IMR-90 (cell line): ENCODE measurements at regions not wholly inside any gene's neighbourhood (a gene's known extent, or its start where the extent isn't known, plus 50 kb on each side); places are given as distances from the start of the nearest gene placed in this dataset.

ENCODE experiments used
- ATAC-seq: fragments of 200-7000 bp; cut with Tn5 transposase; 2 replicates; pipeline ENCODE4 v1.9.1; 2020; ENCODE audit warnings: low read depth, mild to moderate bottlenecking, moderate library complexity
- BruUV-seq: library from RNA; stranded (reverse); fragments of 400-500 nt; replicated peaks from 2 replicates; lab custom pipeline; 2021; lab: Mats Ljungman, UMichigan
- CTCF ChIA-PET: fragments of 300-600 bp; formaldehyde crosslinking; extraction: SDS; loops from one replicate; lab custom pipeline; 2021; ENCODE audit warnings: antibody characterized with exemption; lab: Yijun Ruan, JAX
- POLR2A ChIA-PET: fragments of 300-600 bp; sonication (Branson Sonifier 250); formaldehyde crosslinking; loops from one replicate; lab custom pipeline; 2022; ENCODE audit warnings: antibody characterized with exemption; ENCODE audit not compliant: unreplicated experiment; lab: Charles Lee
- DNase-seq: peaks from one replicate; pipeline ENCODE4 v3.0.0; 2013
- H2AFZ ChIP-seq: replicated peaks from 2 replicates; pipeline ENCODE3; 2013; ENCODE audit warnings: low read length, mild to moderate bottlenecking; ENCODE audit not compliant: poor library complexity
- H2AK5ac ChIP-seq: 2 replicates; pipeline ENCODE4 v1.6.1; 2013; ENCODE audit warnings: low read depth, low read length, inconsistent platforms
- H2AK9ac ChIP-seq: replicated peaks from 2 replicates; pipeline ENCODE3; 2013; ENCODE audit warnings: mild to moderate bottlenecking, low read depth, low read length, moderate library complexity; ENCODE audit not compliant: poor library complexity
- H2BK120ac ChIP-seq: 2 replicates; pipeline ENCODE4 v1.6.1; 2013; ENCODE audit warnings: low read depth, low read length, inconsistent platforms
- H2BK15ac ChIP-seq: 3 replicates; pipeline ENCODE4 v1.6.1; 2013; ENCODE audit warnings: low read depth, low read length, inconsistent platforms
- H2BK20ac ChIP-seq: 2 replicates; pipeline ENCODE4 v1.6.1; 2013; ENCODE audit warnings: low read depth, mild to moderate bottlenecking, inconsistent platforms, low read length, moderate library complexity
- H2BK5ac ChIP-seq: 2 replicates; pipeline ENCODE4 v1.6.1; 2013; ENCODE audit warnings: mild to moderate bottlenecking, low read depth, low read length, inconsistent platforms; ENCODE audit not compliant: poor library complexity, severe bottlenecking
- H3K14ac ChIP-seq: replicated peaks from 2 replicates; pipeline ENCODE4 v1.6.1; 2013; ENCODE audit warnings: low read depth, low read length, inconsistent platforms
- H3K18ac ChIP-seq: 2 replicates; pipeline ENCODE4 v1.6.1; 2013; ENCODE audit warnings: low read depth, low read length, control low read depth
- H3K23ac ChIP-seq: 2 replicates; pipeline ENCODE4 v1.6.1; 2013; ENCODE audit warnings: low read depth, low read length, inconsistent platforms
- H3K27ac ChIP-seq: 2 replicates; pipeline ENCODE4 v1.5.1; 2013; ENCODE audit warnings: mild to moderate bottlenecking, control low read depth, low read length; ENCODE audit not compliant: insufficient read depth
- H3K27me3 ChIP-seq: 2 replicates; pipeline ENCODE4 v1.6.1; 2013; ENCODE audit warnings: low read length; ENCODE audit not compliant: control insufficient read depth, insufficient read depth
- H3K36me3 ChIP-seq: 2 replicates; pipeline ENCODE4 v1.6.1; 2013; ENCODE audit warnings: low read length, mixed read lengths; ENCODE audit not compliant: control insufficient read depth, insufficient read depth
- H3K4ac ChIP-seq: 2 replicates; pipeline ENCODE4 v1.6.1; 2013; ENCODE audit warnings: low read depth, low read length, inconsistent platforms
- H3K4me1 ChIP-seq: 2 replicates; pipeline ENCODE4 v1.6.1; 2013; ENCODE audit warnings: low read length, mixed read lengths; ENCODE audit not compliant: control insufficient read depth, insufficient read depth
- H3K4me2 ChIP-seq: 2 replicates; pipeline ENCODE4 v1.6.1; 2013; ENCODE audit warnings: low read depth, mild to moderate bottlenecking, control low read depth, low read length, moderate library complexity
- H3K4me3 ChIP-seq: 2 replicates; pipeline ENCODE4 v1.5.1; 2013; ENCODE audit warnings: low read depth, mild to moderate bottlenecking, control low read depth, low read length, moderate library complexity; ENCODE audit not compliant: insufficient read depth
- H3K56ac ChIP-seq: 2 replicates; pipeline ENCODE4 v1.6.1; 2013; ENCODE audit warnings: low read length, inconsistent platforms; ENCODE audit not compliant: insufficient read depth; ENCODE audit errors: extremely low read depth
- H3K79me1 ChIP-seq, 2 experiments: 2 replicates each; pipeline ENCODE4 v1.6.1; 2013; ENCODE audit warnings: low read length in 2 of 2, inconsistent platforms in 1 of 2, low read depth in 1 of 2
- H3K9ac ChIP-seq: 2 replicates; pipeline ENCODE4 v1.6.1; 2013; ENCODE audit warnings: low read depth, low read length, control low read depth
- H3K9me1 ChIP-seq: 2 replicates; pipeline ENCODE4 v1.6.1; 2013; ENCODE audit warnings: low read length, inconsistent platforms; ENCODE audit not compliant: insufficient read depth
- H3K9me3 ChIP-seq: 2 replicates; pipeline ENCODE4 v1.6.1; 2013; ENCODE audit warnings: low read length; ENCODE audit not compliant: control insufficient read depth, insufficient read depth
- H4K20me1 ChIP-seq: 2 replicates; pipeline ENCODE4 v1.6.1; 2013; ENCODE audit warnings: low read length, inconsistent platforms; ENCODE audit not compliant: insufficient read depth
- H4K5ac ChIP-seq: 2 replicates; pipeline ENCODE4 v1.6.1; 2013; ENCODE audit warnings: mild to moderate bottlenecking, low read depth, low read length, control low read depth
- H4K8ac ChIP-seq, 2 experiments: 2 replicates each; pipeline ENCODE4 v1.6.1; 2013; ENCODE audit warnings: low read depth in 2 of 2, low read length in 2 of 2, control low read depth in 1 of 2, inconsistent platforms in 1 of 2
- H4K91ac ChIP-seq: 2 replicates; pipeline ENCODE4 v1.6.1; 2013; ENCODE audit warnings: low read depth, low read length, inconsistent platforms; ENCODE audit not compliant: insufficient read depth
- BHLHE40 ChIP-seq: fragments of 150-350 bp; IDR thresholded peaks from 2 replicates; pipeline ENCODE4 v1.6.1; 2016; ENCODE audit warnings: mild to moderate bottlenecking, low read depth, low read length
- CEBPB ChIP-seq: IDR thresholded peaks from 2 replicates; pipeline ENCODE4 v1.6.1; 2012; ENCODE audit warnings: low read depth, low read length, improper control_type of control experiment
- CHD1 ChIP-seq: IDR thresholded peaks from 2 replicates; pipeline ENCODE4 v1.6.1; 2012; ENCODE audit warnings: low read depth, low read length, improper control_type of control experiment
- CTCF ChIP-seq: conservative IDR thresholded peaks from 2 replicates; pipeline ENCODE4 v1.5.1; 2012; ENCODE audit warnings: mild to moderate bottlenecking, low read depth, low read length, improper control_type of control experiment
- ELK1 ChIP-seq: fragments of 150-350 bp; IDR thresholded peaks from 2 replicates; pipeline ENCODE4 v1.6.1; 2016; ENCODE audit warnings: low read depth, mild to moderate bottlenecking, low read length, moderate library complexity, borderline replicate concordance
- FOS ChIP-seq: fragments of 150-350 bp; IDR thresholded peaks from 2 replicates; pipeline ENCODE4 v1.6.1; 2016; ENCODE audit warnings: low read depth, low read length
- MAFK ChIP-seq: IDR thresholded peaks from 2 replicates; pipeline ENCODE4 v1.6.1; 2012; ENCODE audit warnings: low read depth, low read length, improper control_type of control experiment
- MAZ ChIP-seq: IDR thresholded peaks from 2 replicates; pipeline ENCODE4 v1.6.1; 2012; ENCODE audit warnings: low read depth, mild to moderate bottlenecking, low read length, improper control_type of control experiment, moderate library complexity, borderline replicate concordance
- MXI1 ChIP-seq: IDR thresholded peaks from 2 replicates; pipeline ENCODE4 v1.6.1; 2012; ENCODE audit warnings: low read depth, mild to moderate bottlenecking, low read length, moderate library complexity, borderline replicate concordance
- NFE2L2 ChIP-seq: fragments of 150-350 bp; IDR thresholded peaks from 2 replicates; pipeline ENCODE4 v1.6.1; 2016; ENCODE audit warnings: low read depth, mild to moderate bottlenecking, low read length
- POLR2A ChIP-seq: IDR thresholded peaks from 2 replicates; pipeline ENCODE4 v1.6.1; 2012; ENCODE audit warnings: mild to moderate bottlenecking, low read depth, low read length
- RAD21 ChIP-seq: IDR thresholded peaks from 2 replicates; pipeline ENCODE4 v1.6.1; 2012; ENCODE audit warnings: low read length, improper control_type of control experiment
- RCOR1 ChIP-seq: IDR thresholded peaks from 2 replicates; pipeline ENCODE4 v1.6.1; 2012; ENCODE audit warnings: mild to moderate bottlenecking, low read length, improper control_type of control experiment; ENCODE audit not compliant: insufficient replicate concordance
- RFX5 ChIP-seq: IDR thresholded peaks from 2 replicates; pipeline ENCODE4 v1.8.0; 2012; ENCODE audit warnings: low read depth, mild to moderate bottlenecking, low read length, moderate library complexity
- USF2 ChIP-seq: fragments of 150-350 bp; IDR thresholded peaks from 2 replicates; pipeline ENCODE4 v1.6.1; 2017; ENCODE audit warnings: mild to moderate bottlenecking, antibody characterized with exemption, low read length, low read depth
- WGBS, 2 experiments: methylation state at CpG; one replicate each; pipeline versions ENCODE4 v1.1.5 to v1.1.7; 2013; ENCODE audit warnings: missing lambda C conversion rate in 2 of 2; ENCODE audit not compliant: insufficient read length in 1 of 2; ENCODE audit errors: extremely low coverage in 2 of 2; 5-methylcytosine and 5-hydroxymethylcytosine counted together
- dilution Hi-C: fragments of 300-500 bp; cut with HindIII; formaldehyde crosslinking; loops from one replicate; pipeline ENCODE4 v1.14.3; 2018; ENCODE audit warnings: low sequenced_read_pairs; ENCODE audit not compliant: unreplicated experiment
- in situ Hi-C: fragments of 300-500 bp; cut with MboI; formaldehyde crosslinking; loops from 3 replicates; pipeline ENCODE4 v1.14.3; 2019; ENCODE audit warnings: low sequenced_read_pairs, inconsistent platforms, mixed read lengths
- intact Hi-C: fragments of 100-400 bp; cut with micrococcal nuclease; formaldehyde crosslinking; loops from 2 replicates; pipeline ENCODE4 v1.10.0; 2022

GRCh38 chr15:91706322-91707032 lies 147.0 kb upstream of the SLCO3A1 start:
- DNase-seq (peak; percentile 63), ATAC-seq (peak; percentile 72)
- ChIA-PET POLR2A (interaction anchor here (0.6 kb wide), 1 partner anchor 161 kb away, joined by 3 read pairs; no protein-coding TSS in a partner anchor), CTCF (interaction anchor here (0.6 to 2.0 kb wide), 16 partner anchors 10 to 405 kb away, joined by 3 to 10 read pairs (median 4); no protein-coding TSS in a partner anchor)
- Histone ChIP-seq H2BK120ac (no peak overlapping the region), H3K79me1 (no peaks in the 10 kb centered on the region), H3K4me2 (no peak overlapping the region), H3K9me1 (no peaks in the 10 kb centered on the region), H3K14ac (no peak overlapping the region), H2AK5ac (no peak overlapping the region), H3K27ac (no peak overlapping the region), H3K27me3 (no peaks in the 10 kb centered on the region), H4K5ac (no peak overlapping the region), H4K91ac (no peak overlapping the region), H3K56ac (no peak overlapping the region), H2BK5ac (no peak overlapping the region), H2BK15ac (no peak overlapping the region), H2AK9ac (no peak overlapping the region), H3K4me3 (no peak overlapping the region), H3K36me3 (no peaks in the 10 kb centered on the region), H3K9ac (no peak overlapping the region), H4K20me1 (no peaks in the 10 kb centered on the region), H2BK20ac (no peak overlapping the region), H3K23ac (no peak overlapping the region), H3K4me1 (no peaks in the 10 kb centered on the region), H3K4ac (no peak overlapping the region), H4K8ac (no peak overlapping the region), H2AFZ (no peak overlapping the region), H3K18ac (no peak overlapping the region), H3K9me3 (no peaks in the 10 kb centered on the region)
- intact Hi-C loops (loop anchor here (1.0 to 10.0 kb wide), 6 partner anchors 146 to 1008 kb away; partner anchors contain the start of gene SLCO3A1), dilution Hi-C loops (no loop called here), in situ Hi-C loops (loop anchor here (10.0 kb wide), 1 partner anchor 368 kb away; no protein-coding TSS in a partner anchor)
- no TSS peak for BruUV-seq
- 20% methylated on average over 1 of the region's 9 CpGs; no CpG with 5 or more reads in 1 of the 2 experiments for WGBS, 2 experiments
- no peak for TF ChIP-seq USF2
- peak; percentile 71 for TF ChIP-seq CTCF
- TF ChIP-seq ELK1, result no peak
- no peak for TF ChIP-seq NFE2L2
- no peak for TF ChIP-seq BHLHE40
- no peak for TF ChIP-seq FOS
- TF ChIP-seq MAZ, result no peak
- TF ChIP-seq RFX5, result no peak
- no peak for TF ChIP-seq RCOR1
- TF ChIP-seq POLR2A, result no peak
- no peak for TF ChIP-seq CEBPB
- no peak for TF ChIP-seq CHD1
- no peak for TF ChIP-seq MXI1
- no peak for TF ChIP-seq MAFK
- peak; percentile 62 for TF ChIP-seq RAD21
